Common myeloid progenitor, CD34-positive (primary cell): ENCODE measurements at regions not wholly inside any gene's neighbourhood (a gene's known extent, or its start where the extent isn't known, plus 50 kb on each side); places are given as distances from the start of the nearest gene placed in this dataset.

Experiments
- CTCF ChIA-PET: fragments of 350-600 bp; sonication (Branson Sonifier 250); formaldehyde crosslinking; loops from one replicate; lab custom pipeline; 2021; ENCODE audit warnings: antibody characterized with exemption; lab: Charles Lee
- POLR2A ChIA-PET: fragments of 350-600 bp; sonication (Branson Sonifier 250); formaldehyde crosslinking; loops from one replicate; lab custom pipeline; 2021; ENCODE audit warnings: antibody characterized with exemption; lab: Charles Lee
- DNase-seq, 3 donors: peaks; one replicate each; pipeline versions ENCODE4 v3.0.0 to v3.0.0-alpha.2; 2013
- H3K27ac ChIP-seq, 2 experiments: 1 replicate in 1 of 2; 2 replicates in 1 of 2; pipeline ENCODE4 v1.7.0; 2013; ENCODE audit warnings: inconsistent platforms in 2 of 2, low read length in 2 of 2, mild to moderate bottlenecking in 2 of 2, low read depth in 1 of 2, moderate library complexity in 1 of 2; ENCODE audit not compliant: severe bottlenecking in 2 of 2, insufficient read depth in 1 of 2, poor library complexity in 1 of 2
- H3K27me3 ChIP-seq, 5 experiments: replicated peaks in 2 of 5; 1 replicate in 3 of 5; 2 replicates in 2 of 5; pipeline versions ENCODE4 v1.6.1 to v1.7.0; 2013; ENCODE audit warnings: low read length in 4 of 5, mild to moderate bottlenecking in 2 of 5, moderate library complexity in 2 of 5, inconsistent platforms in 1 of 5; ENCODE audit not compliant: insufficient read depth in 5 of 5, control insufficient read depth in 4 of 5
- H3K36me3 ChIP-seq, 4 experiments: 1 replicate in 2 of 4; 2 replicates in 2 of 4; pipeline versions ENCODE4 v1.6.1 to v1.7.0; 2013; ENCODE audit warnings: low read length in 3 of 4, control low read depth in 1 of 4, mild to moderate bottlenecking in 1 of 4; ENCODE audit not compliant: control insufficient read depth in 4 of 4, insufficient read depth in 4 of 4
- H3K4me1 ChIP-seq, 4 experiments: 1 replicate in 3 of 4; 2 replicates in 1 of 4; pipeline versions ENCODE4 v1.6.1 to v1.7.1; 2013; ENCODE audit warnings: low read length in 3 of 4, mild to moderate bottlenecking in 3 of 4, control low read depth in 1 of 4, inconsistent platforms in 1 of 4, moderate library complexity in 1 of 4; ENCODE audit not compliant: control insufficient read depth in 4 of 4, insufficient read depth in 4 of 4; ENCODE audit errors: control extremely low read depth in 1 of 4
- H3K4me3 ChIP-seq, 7 experiments: 1 replicate in 4 of 7; 2 replicates in 3 of 7; pipeline versions ENCODE4 v1.5.1 to v1.7.0; 2013; ENCODE audit warnings: mild to moderate bottlenecking in 7 of 7, low read length in 6 of 7, moderate library complexity in 6 of 7, inconsistent platforms in 2 of 7, low read depth in 2 of 7, control low read depth in 1 of 7; ENCODE audit not compliant: insufficient read depth in 4 of 7, control insufficient read depth in 1 of 7; ENCODE audit errors: extremely low read depth in 1 of 7
- H3K9me3 ChIP-seq, 5 experiments: 1 replicate in 4 of 5; 2 replicates in 1 of 5; pipeline versions ENCODE4 v1.6.1 to v1.7.1; 2013; ENCODE audit warnings: low read length in 4 of 5, mild to moderate bottlenecking in 2 of 5, inconsistent platforms in 1 of 5, low read depth in 1 of 5, moderate library complexity in 1 of 5; ENCODE audit not compliant: control insufficient read depth in 4 of 5, insufficient read depth in 2 of 5; ENCODE audit errors: control extremely low read depth in 1 of 5
- WGBS: methylation state at CpG from one replicate; pipeline ENCODE4 v1.1.5; 2013; ENCODE audit not compliant: insufficient coverage; 5-methylcytosine and 5-hydroxymethylcytosine counted together

DNA sequence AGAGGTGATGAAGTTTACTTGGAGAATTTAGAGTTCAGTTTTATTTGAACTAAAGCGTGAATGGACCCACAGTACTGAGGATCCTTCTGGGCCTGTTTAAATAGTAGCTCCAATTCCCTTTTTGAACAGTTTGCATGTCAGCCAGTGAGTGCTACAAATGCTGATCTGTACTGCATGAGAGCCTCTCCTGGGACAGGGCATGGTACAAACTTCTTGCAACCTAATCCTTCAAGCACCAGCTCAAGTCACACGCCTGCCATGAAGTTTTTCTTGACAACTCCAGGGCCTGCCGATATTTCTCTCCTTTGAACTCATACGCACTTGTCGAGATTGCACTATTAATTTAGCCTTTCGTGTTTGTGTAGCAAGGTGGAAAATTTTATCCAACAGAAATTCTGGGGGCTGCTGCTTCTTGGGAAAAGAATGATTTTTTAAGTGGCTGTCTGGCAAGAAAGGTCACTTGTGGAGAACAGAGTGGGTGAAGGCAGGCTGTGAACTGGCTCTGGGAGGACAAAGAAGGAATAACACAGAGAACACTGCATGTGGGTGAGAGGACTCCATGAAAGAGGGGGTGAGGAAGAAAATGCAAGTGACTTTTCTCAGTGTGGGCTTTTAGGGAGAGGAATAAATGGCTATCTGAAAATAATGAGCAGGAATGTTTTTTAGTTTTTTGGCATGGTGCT is 192.5 kb downstream of the NDFIP2 start:
- no peak overlapping the region for H3K27ac ChIP-seq
- no peaks in the 10 kb centered on the region for H3K4me1 ChIP-seq
- POLR2A ChIA-PET, result no interaction called here
- H3K4me3 ChIP-seq, result no peak overlapping the region
- H3K36me3 ChIP-seq, result no peaks in the 10 kb centered on the region
- CTCF ChIA-PET, result interaction anchor here (1.1 kb wide), 1 partner anchor 663 kb away, joined by 3 read pairs; no protein-coding TSS in a partner anchor
- no peaks in the 10 kb centered on the region for H3K9me3 ChIP-seq
- H3K27me3 ChIP-seq, result no peaks in the 10 kb centered on the region
- DNase-seq, result no peak
- 100% methylated on average over 5 of the region's 6 CpGs for WGBS

DNA sequence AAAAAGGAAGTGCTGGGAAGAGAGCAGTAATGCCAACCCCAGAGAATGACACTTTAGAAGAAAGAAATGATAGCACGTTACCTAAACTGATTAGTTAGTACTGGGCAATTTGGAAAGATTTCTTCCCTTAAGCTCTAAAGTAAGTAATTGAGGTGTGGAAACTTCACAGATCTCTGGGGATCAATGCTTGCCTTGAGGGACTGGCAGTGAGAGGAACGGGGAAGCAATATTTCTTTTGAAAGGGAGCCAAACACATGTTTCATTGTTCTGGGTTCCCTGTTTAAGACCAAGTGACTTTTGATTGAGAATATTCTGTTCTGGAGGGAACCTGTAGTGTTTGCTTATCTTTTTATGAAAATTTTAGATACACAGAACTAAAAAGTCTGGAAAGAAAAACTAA is 190.5 kb downstream of the NDFIP2 start:
- Histone ChIP-seq H3K27ac (no peak overlapping the region), H3K4me3 (no peak overlapping the region), H3K36me3 (no peaks in the 10 kb centered on the region), H3K27me3 (no peaks in the 10 kb centered on the region), H3K4me1 (no peaks in the 10 kb centered on the region), H3K9me3 (no peaks in the 10 kb centered on the region)
- WGBS, result 31% methylated on average over 2 of the region's 2 CpGs
- POLR2A ChIA-PET, result no interaction called here
- CTCF ChIA-PET, result no interaction called here
- no peak for DNase-seq

DNA sequence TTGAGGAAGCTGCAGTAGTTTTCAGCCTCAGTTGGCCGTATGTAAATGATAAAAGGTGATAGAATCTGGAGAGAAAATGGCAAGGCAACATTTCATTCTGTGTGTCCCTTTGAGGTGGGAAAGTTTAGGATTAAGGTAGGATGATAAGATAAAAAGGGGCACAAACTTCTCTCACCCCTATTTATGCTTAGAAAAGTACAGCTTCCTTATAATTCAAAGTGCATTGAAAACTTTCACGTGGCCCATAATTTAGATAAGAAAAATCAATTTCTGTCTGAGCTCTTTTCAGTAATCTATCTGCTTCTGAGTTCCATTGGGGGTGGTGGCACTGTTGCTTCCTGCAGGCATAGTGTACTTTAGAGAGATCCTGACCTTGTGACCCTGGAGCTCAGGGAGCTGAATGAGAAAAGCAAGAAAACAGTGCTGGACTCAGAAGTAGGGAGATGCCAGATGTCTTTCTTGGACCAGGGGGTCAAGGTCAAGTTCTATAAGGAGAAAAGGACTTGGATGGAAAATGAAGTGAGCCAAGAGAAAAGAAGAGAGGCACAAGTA is 187.3 kb downstream of the NDFIP2 start:
- H3K36me3 ChIP-seq, result no peaks in the 10 kb centered on the region
- ChIA-PET CTCF (interaction anchor here (1.3 to 3.0 kb wide), 3 partner anchors 8 to 11 kb away, joined by 4 to 10 read pairs (median 5); no protein-coding TSS in a partner anchor), POLR2A (no interaction called here)
- no peaks in the 10 kb centered on the region for H3K4me1 ChIP-seq
- no peak overlapping the region for H3K27ac ChIP-seq
- H3K27me3 ChIP-seq, result no peaks in the 10 kb centered on the region
- no peak overlapping the region for H3K4me3 ChIP-seq
- DNase-seq, result no peak
- WGBS, result 100% methylated on average over 1 of the region's 2 CpGs
- H3K9me3 ChIP-seq, result peaks cover 0 to 1% (median 0%) of the 10 kb centered on the region in 5 experiments

DNA sequence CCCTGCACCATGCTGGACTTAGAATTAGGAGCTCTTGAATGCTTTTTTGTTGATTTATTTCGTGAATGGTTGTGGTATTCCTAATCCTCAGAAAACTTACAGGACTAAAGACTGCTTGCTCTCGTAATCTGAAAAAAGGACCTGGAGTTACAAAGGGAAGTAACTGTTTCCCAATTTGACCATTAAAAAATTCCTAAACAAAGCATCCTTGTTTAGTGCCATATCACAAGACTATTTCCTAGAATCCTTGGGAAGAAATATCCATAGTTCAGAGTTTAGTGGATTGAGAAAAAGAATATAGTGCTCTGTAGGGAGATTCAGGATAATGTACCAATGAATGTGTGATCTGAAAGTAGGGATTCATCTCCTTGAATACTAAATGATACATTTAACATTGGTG is 186.8 kb downstream of the NDFIP2 start:
- H3K9me3 ChIP-seq, result peaks cover 0 to 1% (median 0%) of the 10 kb centered on the region in 5 experiments
- H3K4me1 ChIP-seq, result peaks cover 0 to under 1% (median 0%) of the 10 kb centered on the region in 4 experiments
- ChIA-PET CTCF (interaction anchor here (2.1 to 3.0 kb wide), 2 partner anchors 8 to 11 kb away, joined by 4 to 10 read pairs; no protein-coding TSS in a partner anchor), POLR2A (no interaction called here)
- H3K27me3 ChIP-seq, result no peaks in the 10 kb centered on the region
- no peak overlapping the region for H3K4me3 ChIP-seq
- DNase-seq, result no peak
- H3K27ac ChIP-seq, result no peak overlapping the region
- H3K36me3 ChIP-seq, result no peaks in the 10 kb centered on the region
- 100% methylated on average over 1 of the region's 2 CpGs for WGBS

DNA sequence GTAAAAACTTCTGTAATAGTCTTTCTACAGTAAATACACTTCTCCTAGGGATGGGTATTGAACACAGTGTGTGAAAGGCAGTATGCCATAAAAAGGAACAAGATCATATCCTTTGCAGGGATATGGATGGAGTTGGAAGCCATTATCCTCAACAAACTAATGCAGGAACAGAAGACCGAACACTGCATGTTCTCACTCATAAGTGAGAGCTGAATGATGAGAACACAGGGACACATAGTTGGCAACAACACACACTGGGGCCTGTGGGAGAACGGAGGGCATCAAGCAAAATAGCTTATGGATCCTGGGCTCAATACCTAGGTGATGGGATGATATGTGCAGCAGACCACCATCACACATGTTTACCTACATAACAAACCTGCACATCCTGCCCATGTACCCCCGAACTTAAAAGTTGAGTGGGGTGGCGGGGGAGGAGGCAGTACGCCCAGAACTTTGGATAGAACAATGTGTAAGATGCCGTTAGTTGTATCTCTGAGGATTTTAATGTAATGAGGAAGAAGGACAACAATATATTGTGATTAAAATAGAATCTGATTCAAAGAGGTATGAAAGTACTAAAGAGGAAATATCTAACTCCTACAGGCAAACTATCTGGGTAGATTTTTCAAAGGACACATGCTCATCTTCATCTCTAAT is 183.2 kb downstream of the NDFIP2 start:
- Histone ChIP-seq H3K4me1 (peaks cover 0 to 4% (median under 1%) of the 10 kb centered on the region in 4 experiments), H3K4me3 (no peak overlapping the region), H3K36me3 (no peaks in the 10 kb centered on the region), H3K27me3 (no peaks in the 10 kb centered on the region), H3K9me3 (peaks cover 0 to 1% (median 0%) of the 10 kb centered on the region in 5 experiments), H3K27ac (no peak overlapping the region)
- POLR2A ChIA-PET, result no interaction called here
- CTCF ChIA-PET, result interaction anchor here (1.5 kb wide), 1 partner anchor 17 kb away, joined by 5 read pairs; no protein-coding TSS in a partner anchor
- DNase-seq, result no peak
- 100% methylated on average over 3 of the region's 6 CpGs for WGBS

DNA sequence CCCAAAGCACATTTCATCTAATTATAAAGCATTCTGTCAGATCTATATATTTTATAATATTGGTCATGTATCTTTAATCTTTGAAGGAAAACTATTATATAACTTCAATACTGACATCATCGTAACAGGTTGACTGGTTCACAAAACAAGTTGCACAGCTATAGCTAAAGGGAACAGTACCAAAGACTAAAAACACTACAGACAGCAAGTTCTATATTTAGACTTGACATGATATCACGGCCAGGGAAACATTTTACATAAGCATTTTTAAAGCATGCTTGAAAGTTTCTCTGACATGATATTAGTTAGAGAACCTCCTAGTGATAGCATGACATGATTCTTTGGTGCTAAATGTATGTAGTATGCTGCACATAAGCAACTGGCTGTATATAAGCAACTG is 182.5 kb downstream of the NDFIP2 start:
- Histone ChIP-seq H3K27me3 (no peaks in the 10 kb centered on the region), H3K36me3 (no peaks in the 10 kb centered on the region), H3K27ac (no peak overlapping the region), H3K4me3 (no peak overlapping the region), H3K4me1 (peaks cover 0 to 4% (median under 1%) of the 10 kb centered on the region in 4 experiments), H3K9me3 (peaks cover 0 to 1% (median 0%) of the 10 kb centered on the region in 5 experiments)
- DNase-seq, result no peak
- 100% methylated on average over 1 of the region's 2 CpGs for WGBS
- ChIA-PET POLR2A (no interaction called here), CTCF (interaction anchor here (1.5 kb wide), 1 partner anchor 16 kb away, joined by 5 read pairs; no protein-coding TSS in a partner anchor)
